PC-3 (cell line): ENCODE measurements at regions not wholly inside any gene's neighbourhood (a gene's known extent, or its start where the extent isn't known, plus 50 kb on each side); places are given as distances from the start of the nearest gene placed in this dataset.

Source experiments
- ATAC-seq: fragments of 200-7000 bp; cut with Tn5 transposase; 2 replicates; pipeline ENCODE4 v1.9.1; 2020; ENCODE audit warnings: mild to moderate bottlenecking, moderate library complexity
- BruUV-seq: library from RNA; stranded (reverse); fragments of 400-500 nt; replicated peaks from 2 replicates; lab custom pipeline; 2021; lab: Mats Ljungman, UMichigan
- CTCF ChIA-PET: fragments of 300-600 bp; sonication (Branson Sonifier 250); formaldehyde crosslinking; loops from one replicate; lab custom pipeline; 2022; ENCODE audit warnings: antibody characterized with exemption; lab: Charles Lee
- POLR2A ChIA-PET: fragments of 300-600 bp; sonication (Branson Sonifier 250); formaldehyde crosslinking; loops from one replicate; lab custom pipeline; 2022; ENCODE audit warnings: antibody characterized with exemption; ENCODE audit not compliant: unreplicated experiment; lab: Charles Lee
- DNase-seq: peaks from one replicate; pipeline ENCODE4 v3.0.0-alpha.2; 2015
- H2AFZ ChIP-seq: fragments of 300-600 bp; sonication (generic); 2 replicates; pipeline ENCODE4 v1.6.0; 2016; ENCODE audit warnings: antibody characterized with exemption, low read length
- H3F3A ChIP-seq: fragments of 300-600 bp; sonication (generic); one replicate; pipeline ENCODE4 v1.6.0; 2017; ENCODE audit warnings: antibody characterized with exemption, low read length, control low read depth, mild to moderate bottlenecking; ENCODE audit not compliant: unreplicated experiment
- H3K27ac ChIP-seq: fragments of 300-600 bp; sonication (generic); 2 replicates; pipeline ENCODE4 v1.5.1; 2016; ENCODE audit warnings: mild to moderate bottlenecking, low read length
- H3K27me3 ChIP-seq: fragments of 300-600 bp; sonication (generic); 2 replicates; pipeline ENCODE4 v1.6.1; 2016; ENCODE audit warnings: low read length, mixed read lengths
- H3K36me3 ChIP-seq: fragments of 300-600 bp; sonication (generic); 2 replicates; pipeline ENCODE4 v1.6.1; 2016; ENCODE audit warnings: low read depth, mixed run types, low read length, mixed read lengths
- H3K4me1 ChIP-seq: fragments of 300-600 bp; sonication (generic); 2 replicates; pipeline ENCODE4 v1.5.1; 2016; ENCODE audit warnings: low read length; ENCODE audit not compliant: insufficient read depth
- H3K4me2 ChIP-seq: fragments of 300-600 bp; sonication (generic); 2 replicates; pipeline ENCODE4 v1.6.0; 2016; ENCODE audit warnings: low read length
- H3K4me3 ChIP-seq: fragments of 300-600 bp; sonication (generic); 2 replicates; pipeline ENCODE4 v1.5.1; 2016; ENCODE audit warnings: mild to moderate bottlenecking, low read length, mixed read lengths
- H3K79me2 ChIP-seq: fragments of 300-600 bp; sonication (generic); 2 replicates; pipeline ENCODE4 v1.6.1; 2017; ENCODE audit warnings: low read length, mixed read lengths
- H3K9ac ChIP-seq: fragments of 300-600 bp; sonication (generic); 2 replicates; pipeline ENCODE4 v1.6.0; 2016; ENCODE audit warnings: mild to moderate bottlenecking, low read length
- H3K9me2 ChIP-seq: fragments of 300-600 bp; sonication (generic); replicated peaks from 2 replicates; pipeline ENCODE4 v1.6.1; 2016; ENCODE audit warnings: mixed run types, low read length, mixed read lengths
- H3K9me3 ChIP-seq: fragments of 300-600 bp; sonication (generic); 2 replicates; pipeline ENCODE4 v1.6.1; 2016; ENCODE audit warnings: low read length, mixed read lengths
- H4K20me1 ChIP-seq: fragments of 300-600 bp; sonication (generic); 2 replicates; pipeline ENCODE4 v1.6.1; 2016; ENCODE audit warnings: low read length, mixed read lengths
- EZH2 ChIP-seq: fragments of 300-600 bp; sonication (generic); IDR thresholded peaks from one replicate; pipeline ENCODE4 v1.6.1; 2017; ENCODE audit warnings: antibody characterized with exemption, mild to moderate bottlenecking, low read length; ENCODE audit not compliant: unreplicated experiment
- EZH2phosphoT487 ChIP-seq: fragments of 300-600 bp; sonication (generic); IDR thresholded peaks from 2 replicates; pipeline ENCODE4 v1.6.1; 2018; ENCODE audit warnings: mild to moderate bottlenecking, antibody characterized with exemption, low read length, borderline replicate concordance
- intact Hi-C: fragments of 100-400 bp; cut with micrococcal nuclease; formaldehyde crosslinking; loops from 2 replicates; pipeline ENCODE4 v1.9.0; 2023
- TF ChIP-seq, protein P1 (sequence below): fragments of 300-600 bp; sonication (generic); conservative IDR thresholded peaks from 2 replicates; pipeline ENCODE4 v1.5.1; 2017; ENCODE audit warnings: antibody characterized with exemption, low read depth, mild to moderate bottlenecking, low read length

DNA sequence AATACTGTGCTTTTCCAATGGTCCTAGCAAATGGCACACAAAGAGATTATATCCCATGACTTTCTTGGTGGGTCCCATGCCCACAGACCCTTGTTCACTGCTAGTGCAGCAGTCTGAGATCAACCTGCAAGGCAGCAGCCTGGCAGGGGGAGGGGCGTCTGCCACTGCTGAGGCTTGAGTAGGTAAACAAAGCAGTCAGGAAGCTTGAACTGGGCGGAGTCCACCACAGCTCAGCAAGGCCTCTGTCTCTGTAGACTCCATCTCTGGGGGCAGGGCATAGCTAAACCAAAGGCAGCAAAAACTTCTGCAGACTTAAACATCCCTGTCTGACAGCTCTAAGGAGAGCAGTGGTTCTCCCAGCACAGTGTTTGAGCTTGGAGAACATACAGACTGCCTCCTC lies 82.9 kb downstream of the ZNF737 start:
- Histone ChIP-seq H4K20me1 (no peaks in the 10 kb centered on the region), H3K36me3 (no peaks in the 10 kb centered on the region), H3K9me3 (0 out of 2 replicates have a peak, but pooled peaks cover 6% of the 10 kb centered on the region), H3K27ac (no peak overlapping the region), H3K79me2 (no peaks in the 10 kb centered on the region), H3K27me3 (no peaks in the 10 kb centered on the region), H3K4me3 (no peak overlapping the region), H3K9me2 (no peaks in the 10 kb centered on the region), H3K9ac (no peak overlapping the region), H3F3A (no peaks in the 10 kb centered on the region), H2AFZ (no peak overlapping the region), H3K4me1 (no peaks in the 10 kb centered on the region), H3K4me2 (no peak overlapping the region)
- BruUV-seq, result no TSS peak
- intact Hi-C loops, result no loop called here
- ATAC-seq (no peak), DNase-seq (no peak)
- CTCF ChIA-PET, result no interaction called here
- no peak for TF ChIP-seq EZH2phosphoT487
- no peak for TF ChIP-seq EZH2
- TF ChIP-seq, protein P1, sequence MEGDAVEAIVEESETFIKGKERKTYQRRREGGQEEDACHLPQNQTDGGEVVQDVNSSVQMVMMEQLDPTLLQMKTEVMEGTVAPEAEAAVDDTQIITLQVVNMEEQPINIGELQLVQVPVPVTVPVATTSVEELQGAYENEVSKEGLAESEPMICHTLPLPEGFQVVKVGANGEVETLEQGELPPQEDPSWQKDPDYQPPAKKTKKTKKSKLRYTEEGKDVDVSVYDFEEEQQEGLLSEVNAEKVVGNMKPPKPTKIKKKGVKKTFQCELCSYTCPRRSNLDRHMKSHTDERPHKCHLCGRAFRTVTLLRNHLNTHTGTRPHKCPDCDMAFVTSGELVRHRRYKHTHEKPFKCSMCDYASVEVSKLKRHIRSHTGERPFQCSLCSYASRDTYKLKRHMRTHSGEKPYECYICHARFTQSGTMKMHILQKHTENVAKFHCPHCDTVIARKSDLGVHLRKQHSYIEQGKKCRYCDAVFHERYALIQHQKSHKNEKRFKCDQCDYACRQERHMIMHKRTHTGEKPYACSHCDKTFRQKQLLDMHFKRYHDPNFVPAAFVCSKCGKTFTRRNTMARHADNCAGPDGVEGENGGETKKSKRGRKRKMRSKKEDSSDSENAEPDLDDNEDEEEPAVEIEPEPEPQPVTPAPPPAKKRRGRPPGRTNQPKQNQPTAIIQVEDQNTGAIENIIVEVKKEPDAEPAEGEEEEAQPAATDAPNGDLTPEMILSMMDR, result no peak
- POLR2A ChIA-PET, result no interaction called here

DNA sequence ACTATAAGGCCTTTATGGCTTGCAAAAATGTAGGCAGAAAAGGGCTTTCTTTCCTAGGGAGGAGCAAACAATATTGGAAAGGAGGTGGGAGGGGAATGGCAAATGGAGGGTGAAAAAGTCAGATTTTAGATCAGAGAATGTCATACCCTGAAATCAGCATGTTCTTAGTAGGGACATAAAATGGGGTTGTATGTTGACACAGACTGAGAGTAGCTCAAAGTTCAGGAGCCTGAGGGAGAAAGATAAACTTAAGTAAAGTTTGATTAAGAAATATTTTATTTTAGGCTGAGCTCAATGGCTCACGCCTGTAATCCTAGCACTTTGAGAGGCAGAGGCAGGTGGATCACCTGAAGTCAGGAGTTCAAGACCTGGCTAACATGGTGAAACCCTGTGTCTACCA lies 83.8 kb downstream of the ZNF737 start:
- H3K9ac ChIP-seq, result no peak overlapping the region
- no peak overlapping the region for H3K27ac ChIP-seq
- no peaks in the 10 kb centered on the region for H3K79me2 ChIP-seq
- ATAC-seq (no peak), DNase-seq (no peak)
- H3K4me1 ChIP-seq, result no peaks in the 10 kb centered on the region
- H3K27me3 ChIP-seq, result no peaks in the 10 kb centered on the region
- intact Hi-C loops, result no loop called here
- 0 out of 2 replicates have a peak, but pooled peaks cover 12% of the 10 kb centered on the region for H3K9me3 ChIP-seq
- no TSS peak for BruUV-seq
- no peaks in the 10 kb centered on the region for H4K20me1 ChIP-seq
- TF ChIP-seq EZH2phosphoT487 (no peak), EZH2 (no peak)
- TF ChIP-seq, protein P1, result no peak
- no peaks in the 10 kb centered on the region for H3F3A ChIP-seq
- POLR2A ChIA-PET, result no interaction called here
- CTCF ChIA-PET, result no interaction called here
- H3K36me3 ChIP-seq, result no peaks in the 10 kb centered on the region
- no peak overlapping the region for H2AFZ ChIP-seq
- no peak overlapping the region for H3K4me2 ChIP-seq
- no peak overlapping the region for H3K4me3 ChIP-seq
- H3K9me2 ChIP-seq, result no peaks in the 10 kb centered on the region

DNA sequence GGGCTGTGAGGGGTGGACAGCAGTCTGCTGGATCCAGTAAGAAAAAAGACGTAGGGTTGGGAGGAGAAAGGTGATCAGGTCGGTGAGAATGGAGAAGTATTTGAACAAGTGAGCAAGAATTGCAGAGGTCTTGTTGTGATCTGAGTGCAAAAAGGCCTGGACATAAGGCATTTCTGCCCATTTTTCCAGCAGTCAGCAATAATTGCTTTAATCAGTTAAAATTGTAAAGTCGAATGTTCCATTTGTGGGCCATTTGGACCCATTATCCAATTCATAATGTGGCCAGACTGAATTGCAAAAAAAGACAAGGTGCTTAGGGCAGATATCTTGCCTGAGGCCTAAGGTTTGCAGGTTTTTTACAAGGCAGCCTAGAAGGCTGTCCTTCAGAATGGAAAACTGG lies 86.1 kb downstream of the ZNF737 start:
- Histone ChIP-seq H3K4me3 (no peak overlapping the region), H3F3A (no peaks in the 10 kb centered on the region), H3K27ac (no peak overlapping the region), H3K9me3 (0 out of 2 replicates have a peak, but pooled peaks cover 13% of the 10 kb centered on the region), H4K20me1 (no peaks in the 10 kb centered on the region), H3K9me2 (no peaks in the 10 kb centered on the region), H3K4me1 (no peaks in the 10 kb centered on the region), H3K27me3 (no peaks in the 10 kb centered on the region), H3K79me2 (no peaks in the 10 kb centered on the region), H3K9ac (no peak overlapping the region), H3K4me2 (no peak overlapping the region), H2AFZ (no peak overlapping the region), H3K36me3 (no peaks in the 10 kb centered on the region)
- CTCF ChIA-PET, result no interaction called here
- TF ChIP-seq, protein P1, result no peak
- TF ChIP-seq EZH2 (no peak), EZH2phosphoT487 (no peak)
- intact Hi-C loops, result no loop called here
- DNase-seq, result no peak
- no TSS peak for BruUV-seq
- no peak for ATAC-seq
- POLR2A ChIA-PET, result no interaction called here
